Peyer's patch (tissue), 4 donors: ENCODE measurements at regions not wholly inside any gene's neighbourhood (a gene's known extent, or its start where the extent isn't known, plus 50 kb on each side); places are given as distances from the start of the nearest gene placed in this dataset.

Experiments used
- CTCF ChIP-seq, 6 experiments: fragments of 450-650 bp in 4 of 6; fragments of 200-600 bp in 2 of 6; sonication (generic) in 1 of 6; IDR thresholded peaks; one replicate each; pipeline ENCODE4 v1.5.1; 2017 to 2019; ENCODE audit warnings: antibody characterized with exemption in 6 of 6, mild to moderate bottlenecking in 3 of 6, moderate library complexity in 1 of 6
- POLR2A ChIP-seq, 2 donors: fragments of 450-650 bp; IDR thresholded peaks; one replicate each; pipeline ENCODE4 v1.5.1; 2017; ENCODE audit warnings: antibody characterized with exemption in 2 of 2, mild to moderate bottlenecking in 2 of 2, moderate library complexity in 2 of 2

DNA sequence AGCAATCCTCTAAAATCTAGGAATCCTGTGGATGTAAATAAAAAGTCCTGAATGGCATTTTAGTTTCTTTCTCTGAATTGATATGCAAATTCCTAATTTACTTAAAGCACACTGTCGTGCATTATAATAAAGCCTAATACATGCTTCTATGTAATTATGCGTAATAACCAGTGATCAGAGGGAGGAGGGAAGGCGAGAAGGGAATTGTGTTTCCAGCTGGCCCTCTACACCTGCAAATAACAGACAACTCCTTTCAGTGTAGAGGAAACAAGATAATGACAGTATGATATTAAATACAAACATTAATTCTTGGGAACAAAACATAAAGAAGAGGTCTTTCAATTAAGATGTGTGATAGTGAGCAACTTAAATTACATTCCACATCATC, 419.6 kb upstream of the LCORL start:
- no peak for TF ChIP-seq CTCF (IDR thresholded peaks at IDR 0.05)
- TF ChIP-seq POLR2A (IDR thresholded peaks at IDR 0.05), result no peak
